Sigmoid colon (tissue), 6 donors: ENCODE measurements at regions not wholly inside any gene's neighbourhood (a gene's known extent, or its start where the extent isn't known, plus 50 kb on each side); places are given as distances from the start of the nearest gene placed in this dataset.
"Not testable (repeated sequence)": the region's sequence is repeated elsewhere in the genome, so short reads cannot be mapped to it uniquely, and the experiment has no call there.

Experiments used
- DNase-seq: peaks from one replicate; pipeline ENCODE4 v3.0.0-alpha.2; 2019
- H3K27ac ChIP-seq, 4 donors: fragments of 200-600 bp; sonication (generic); one replicate each; pipeline ENCODE4 v1.5.1; 2016 to 2019; ENCODE audit warnings: mild to moderate bottlenecking in 1 of 4
- H3K27me3 ChIP-seq, 3 donors: fragments of 200-600 bp; sonication (generic); one replicate each; pipeline ENCODE4 v1.5.1; 2019; ENCODE audit warnings: mild to moderate bottlenecking in 1 of 3
- H3K36me3 ChIP-seq, 4 donors: fragments of 200-600 bp; sonication (generic); one replicate each; pipeline ENCODE4 v1.5.1; 2016 to 2019
- H3K4me1 ChIP-seq, 4 donors: fragments of 200-600 bp; sonication (generic); one replicate each; pipeline ENCODE4 v1.5.1; 2017 to 2019
- H3K4me3 ChIP-seq, 4 donors: fragments of 200-600 bp; sonication (generic); one replicate each; pipeline ENCODE4 v1.5.1; 2017 to 2019; ENCODE audit warnings: mild to moderate bottlenecking in 2 of 4, moderate library complexity in 1 of 4
- H3K9me3 ChIP-seq, 4 donors: fragments of 200-600 bp in 3 of 4; sonication (generic) in 3 of 4; one replicate each; pipeline versions ENCODE4 v1.5.1 to v1.6.1; 2013 to 2019
- EP300 ChIP-seq, 4 donors: sonication (generic); formaldehyde crosslinking; IDR thresholded peaks; one replicate each; pipeline ENCODE4 v1.6.1; 2017; ENCODE audit warnings: antibody characterized with exemption in 4 of 4
- POLR2A ChIP-seq, 2 donors: fragments of 450-650 bp; IDR thresholded peaks; one replicate each; pipeline ENCODE4 v1.6.1; 2016; ENCODE audit warnings: antibody characterized with exemption in 2 of 2, mild to moderate bottlenecking in 2 of 2, moderate library complexity in 2 of 2
- POLR2AphosphoS5 ChIP-seq, 4 donors: sonication (generic); formaldehyde crosslinking; IDR thresholded peaks; one replicate each; pipeline ENCODE4 v1.6.1; 2017; ENCODE audit warnings: antibody characterized with exemption in 4 of 4
- WGBS, 2 donors: extraction: QIAGEN DNeasy Blood & Tissue Kit; methylation state at CpG; one replicate each; pipeline ENCODE4 v1.1.7; 2013; 5-methylcytosine and 5-hydroxymethylcytosine counted together
- intact Hi-C: fragments of 100-400 bp; cut with DNase I; formaldehyde crosslinking; loops from one replicate; pipeline ENCODE4 v1.15.1; 2023
- TF ChIP-seq, protein P1 (sequence below), 4 experiments: fragments of 450-650 bp in 3 of 4; fragments of 200-600 bp in 1 of 4; IDR thresholded peaks; one replicate each; pipeline ENCODE4 v1.5.1; 2016 to 2019; ENCODE audit warnings: antibody characterized with exemption in 4 of 4, mild to moderate bottlenecking in 3 of 4, moderate library complexity in 2 of 4
- donor health status: healthy with polysubstance abuse.
- donor health status: healthy.

DNA sequence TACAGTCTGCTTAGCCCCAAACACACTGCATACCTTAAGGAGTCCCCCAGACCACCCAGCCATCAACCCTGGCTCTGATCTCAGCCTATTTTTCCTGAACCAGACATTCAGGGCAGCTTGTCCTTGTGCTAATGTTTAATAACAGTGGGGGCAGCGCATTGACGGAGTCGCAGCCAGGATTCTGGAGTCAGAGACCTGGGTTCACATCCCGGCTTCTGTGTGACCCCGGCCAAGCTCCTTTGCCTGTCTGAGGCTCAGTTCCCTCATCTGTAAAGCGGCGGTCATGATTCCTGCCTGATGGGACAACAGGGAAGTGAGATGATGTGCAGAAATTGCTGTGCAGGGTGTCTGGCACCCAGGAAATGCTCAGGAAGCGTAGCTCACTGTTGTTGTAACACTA is 63.1 kb downstream of the MATN1 start:
- Histone ChIP-seq H3K27me3 (peaks cover 0 to 12% (median 0%) of the 10 kb centered on the region in 3 donors), H3K36me3 (no peaks in the 10 kb centered on the region), H3K4me3 (no peak overlapping the region), H3K27ac (no peak overlapping the region), H3K9me3 (no peaks in the 10 kb centered on the region), H3K4me1 (no peaks in the 10 kb centered on the region)
- DNase-seq: peak; percentile 18
- TF ChIP-seq EP300 (IDR thresholded peaks at IDR 0.05) (no peak), POLR2A (IDR thresholded peaks at IDR 0.05) (no peak), POLR2AphosphoS5 (IDR thresholded peaks at IDR 0.05) (no peak)
- TF ChIP-seq, protein P1, sequence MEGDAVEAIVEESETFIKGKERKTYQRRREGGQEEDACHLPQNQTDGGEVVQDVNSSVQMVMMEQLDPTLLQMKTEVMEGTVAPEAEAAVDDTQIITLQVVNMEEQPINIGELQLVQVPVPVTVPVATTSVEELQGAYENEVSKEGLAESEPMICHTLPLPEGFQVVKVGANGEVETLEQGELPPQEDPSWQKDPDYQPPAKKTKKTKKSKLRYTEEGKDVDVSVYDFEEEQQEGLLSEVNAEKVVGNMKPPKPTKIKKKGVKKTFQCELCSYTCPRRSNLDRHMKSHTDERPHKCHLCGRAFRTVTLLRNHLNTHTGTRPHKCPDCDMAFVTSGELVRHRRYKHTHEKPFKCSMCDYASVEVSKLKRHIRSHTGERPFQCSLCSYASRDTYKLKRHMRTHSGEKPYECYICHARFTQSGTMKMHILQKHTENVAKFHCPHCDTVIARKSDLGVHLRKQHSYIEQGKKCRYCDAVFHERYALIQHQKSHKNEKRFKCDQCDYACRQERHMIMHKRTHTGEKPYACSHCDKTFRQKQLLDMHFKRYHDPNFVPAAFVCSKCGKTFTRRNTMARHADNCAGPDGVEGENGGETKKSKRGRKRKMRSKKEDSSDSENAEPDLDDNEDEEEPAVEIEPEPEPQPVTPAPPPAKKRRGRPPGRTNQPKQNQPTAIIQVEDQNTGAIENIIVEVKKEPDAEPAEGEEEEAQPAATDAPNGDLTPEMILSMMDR (IDR thresholded peaks at IDR 0.05): no peak
- intact Hi-C loops: no loop called here
- 86 to 88% methylated on average over 8 of the region's 8 CpGs for WGBS, 2 donors

DNA sequence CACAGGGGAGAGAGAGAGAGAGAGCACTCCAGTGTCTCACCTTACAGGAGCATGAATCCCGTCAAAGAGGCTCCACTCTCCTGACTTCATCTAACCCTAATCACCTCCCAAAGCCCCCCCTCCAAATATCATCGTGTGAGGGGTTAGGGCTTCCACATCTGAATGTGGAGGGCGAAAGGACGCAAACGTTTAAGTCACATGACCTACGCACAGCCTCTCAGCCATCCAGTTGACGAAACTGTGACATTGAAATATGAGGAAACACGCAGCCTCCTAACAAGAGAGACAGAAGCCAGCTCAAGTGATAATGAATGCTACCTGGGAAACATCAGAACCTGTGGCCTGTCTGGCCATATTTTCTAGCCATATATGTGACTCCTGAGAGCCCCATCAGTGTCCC is 63.7 kb downstream of the MATN1 start:
- peaks cover 0 to 12% (median 0%) of the 10 kb centered on the region in 3 donors for H3K27me3 ChIP-seq
- no peaks in the 10 kb centered on the region for H3K4me1 ChIP-seq
- intact Hi-C loops: no loop called here
- no peak overlapping the region for H3K4me3 ChIP-seq
- WGBS, 2 donors: 76 to 85% methylated on average over 8 of the region's 8 CpGs
- no peaks in the 10 kb centered on the region for H3K9me3 ChIP-seq
- H3K27ac ChIP-seq: no peak overlapping the region
- no peaks in the 10 kb centered on the region for H3K36me3 ChIP-seq
- peak; percentile 13 for DNase-seq
- TF ChIP-seq POLR2AphosphoS5 (IDR thresholded peaks at IDR 0.05) (no peak), POLR2A (IDR thresholded peaks at IDR 0.05) (no peak), EP300 (IDR thresholded peaks at IDR 0.05) (no peak)
- TF ChIP-seq, protein P1 (IDR thresholded peaks at IDR 0.05): no peak

DNA sequence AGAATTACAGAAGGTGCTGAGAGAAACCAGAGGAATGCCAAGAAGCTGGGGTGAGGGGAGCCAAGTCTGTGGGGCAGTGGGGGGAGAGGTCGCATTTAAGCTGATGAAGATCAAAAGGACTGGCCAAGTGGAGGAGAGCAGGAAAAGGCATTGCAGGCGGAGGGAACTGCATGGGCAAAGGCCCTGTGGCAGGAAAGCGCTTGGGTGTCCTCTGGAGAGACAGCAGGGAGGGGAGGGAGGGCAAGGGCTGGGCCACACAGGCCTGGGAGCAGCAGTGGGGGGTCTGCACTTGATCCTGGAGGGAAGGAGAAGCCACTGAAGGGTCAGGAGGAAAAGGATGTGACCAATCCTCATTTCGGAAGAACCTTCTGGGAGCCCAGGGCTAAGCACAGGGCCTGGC is 65.0 kb downstream of the MATN1 start:
- H3K36me3 ChIP-seq, H3K9me3 ChIP-seq, DNase-seq, intact Hi-C loops, H3K4me3 ChIP-seq, H3K4me1 ChIP-seq, H3K27ac ChIP-seq: not testable (repeated sequence)
- WGBS, 2 donors: 88 to 91% methylated on average over 4 of the region's 4 CpGs
- peaks cover 0 to 12% (median 0%) of the 10 kb centered on the region in 3 donors for H3K27me3 ChIP-seq

DNA sequence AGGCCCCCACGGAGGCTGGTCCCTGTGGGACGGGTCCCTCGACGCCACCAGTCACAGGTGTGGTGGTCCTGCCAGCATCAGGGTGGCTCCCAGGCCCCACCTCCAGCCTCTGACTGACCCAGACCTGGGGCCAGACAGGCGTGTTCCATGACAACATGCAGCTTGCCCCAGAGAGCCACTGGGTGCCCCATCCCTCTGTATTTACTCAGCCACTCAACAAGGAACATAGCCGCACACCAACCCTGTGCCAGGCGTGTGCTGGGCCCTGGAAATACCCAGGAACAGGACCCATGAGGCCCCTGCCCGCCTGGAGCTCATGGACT is 65.4 kb downstream of the MATN1 start:
- Histone ChIP-seq H3K4me3 (no peak overlapping the region), H3K27me3 (peaks cover 0 to 12% (median 0%) of the 10 kb centered on the region in 3 donors), H3K4me1 (no peaks in the 10 kb centered on the region), H3K27ac (no peak overlapping the region), H3K36me3 (no peaks in the 10 kb centered on the region), H3K9me3 (no peaks in the 10 kb centered on the region)
- TF ChIP-seq, protein P1 (IDR thresholded peaks at IDR 0.05): no peak
- TF ChIP-seq EP300 (IDR thresholded peaks at IDR 0.05) (no peak), POLR2AphosphoS5 (IDR thresholded peaks at IDR 0.05) (no peak), POLR2A (IDR thresholded peaks at IDR 0.05) (no peak)
- intact Hi-C loops: no loop called here
- no peak for DNase-seq
- 37 to 64% methylated on average over 8 of the region's 8 CpGs for WGBS, 2 donors

DNA sequence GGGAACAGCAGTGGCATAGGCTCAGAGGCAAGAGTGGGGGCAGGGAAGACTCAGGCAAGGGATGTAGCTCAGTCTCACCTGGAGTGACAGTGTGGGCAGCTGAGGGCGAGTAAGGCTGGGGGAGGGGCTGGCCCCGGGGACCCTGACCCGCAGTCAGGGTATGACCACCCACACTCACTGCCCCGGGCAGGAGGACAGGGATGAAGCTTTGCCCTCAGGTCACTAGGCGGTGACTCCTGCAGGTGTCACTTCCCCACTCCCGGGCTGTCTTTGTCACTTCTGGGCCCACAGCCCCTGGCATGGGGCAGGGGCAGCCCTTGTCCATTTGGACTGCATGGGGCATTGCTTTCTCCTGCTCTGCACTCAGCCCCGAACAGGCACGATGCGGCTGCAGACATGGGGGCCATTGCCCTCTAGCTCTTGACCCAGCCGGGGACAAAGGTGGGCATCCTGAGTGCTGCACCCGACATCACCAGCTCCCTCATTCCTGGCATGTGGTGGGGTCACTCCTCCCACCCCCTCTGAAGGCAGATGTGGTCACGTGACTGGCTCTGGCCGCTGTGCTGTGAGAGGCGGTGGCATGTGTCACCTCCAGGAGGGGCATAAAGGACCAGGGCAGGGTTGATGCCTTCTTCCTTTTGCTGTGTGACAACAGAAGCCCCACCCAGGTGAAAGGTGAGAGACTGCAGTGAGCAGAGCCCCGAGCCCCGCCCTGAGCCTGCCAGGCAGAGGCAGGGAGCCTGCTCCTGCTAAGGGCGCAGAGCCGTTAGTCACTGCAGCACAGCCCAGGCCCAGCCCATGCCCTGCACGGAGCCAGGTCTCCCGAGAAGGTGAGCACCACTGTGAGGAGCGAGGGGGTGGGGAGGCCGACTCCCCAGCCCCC is 66.0 kb downstream of the MATN1 start:
- Histone ChIP-seq H3K27me3 (peaks cover 0 to 12% (median 0%) of the 10 kb centered on the region in 3 donors), H3K9me3 (no peaks in the 10 kb centered on the region), H3K4me1 (peaks cover 0 to 3% (median 0%) of the 10 kb centered on the region in 4 donors), H3K4me3 (no peak overlapping the region), H3K27ac (no peak overlapping the region), H3K36me3 (no peaks in the 10 kb centered on the region)
- intact Hi-C loops: no loop called here
- no peak for TF ChIP-seq POLR2A (IDR thresholded peaks at IDR 0.05)
- no peak for TF ChIP-seq POLR2AphosphoS5 (IDR thresholded peaks at IDR 0.05)
- no peak for TF ChIP-seq EP300 (IDR thresholded peaks at IDR 0.05)
- TF ChIP-seq, protein P1 (IDR thresholded peaks at IDR 0.05): no peak
- DNase-seq: peak; percentile 40
- WGBS, 2 donors: 30 to 62% methylated on average over 22 of the region's 22 CpGs
